H1 (cell line): ENCODE measurements at regions not wholly inside any gene's neighbourhood (a gene's known extent, or its start where the extent isn't known, plus 50 kb on each side); places are given as distances from the start of the nearest gene placed in this dataset.

Experiments used
- CTCF ChIA-PET: fragments of 300-600 bp; sonication (Branson Sonifier 250); formaldehyde crosslinking; loops from one replicate; lab custom pipeline; 2021; ENCODE audit not compliant: partially characterized antibody; lab: Charles Lee
- POLR2A ChIA-PET: fragments of 300-600 bp; sonication (Branson Sonifier 250); formaldehyde crosslinking; loops from one replicate; lab custom pipeline; 2021; ENCODE audit warnings: inconsistent platforms; ENCODE audit not compliant: partially characterized antibody; lab: Charles Lee
- DNase-seq, 2 experiments: peaks; one replicate each; pipeline versions ENCODE4 v3.0.0 to v3.0.0-alpha.2; 2010 to 2022; ENCODE audit warnings: low spot score in 2 of 2, low read depth in 1 of 2, mixed read lengths in 1 of 2
- FAIRE-seq: peaks from 2 replicates; lab custom pipeline; 2011; peaks lifted over from hg19 to GRCh38; lab: Jason Lieb, UNC
- H2AFZ ChIP-seq: 2 replicates; pipeline ENCODE4 v1.8.1; 2012; ENCODE audit warnings: low read length, inconsistent platforms
- H2AK5ac ChIP-seq: 2 replicates; pipeline ENCODE4 v1.6.1; 2013; ENCODE audit warnings: low read depth, low read length
- H2BK120ac ChIP-seq: replicated peaks from 2 replicates; pipeline ENCODE3; 2013; ENCODE audit warnings: low read depth, low read length, inconsistent platforms
- H2BK12ac ChIP-seq: 2 replicates; pipeline ENCODE4 v1.6.1; 2013; ENCODE audit warnings: low read depth, low read length
- H2BK15ac ChIP-seq: 2 replicates; pipeline ENCODE4 v1.6.1; 2013; ENCODE audit warnings: low read length
- H2BK20ac ChIP-seq: 2 replicates; pipeline ENCODE4 v1.6.1; 2013; ENCODE audit warnings: low read length
- H2BK5ac ChIP-seq: 2 replicates; pipeline ENCODE4 v1.6.1; 2013; ENCODE audit warnings: low read depth, low read length
- H3K14ac ChIP-seq: 2 replicates; pipeline ENCODE4 v1.6.1; 2013; ENCODE audit warnings: inconsistent platforms; ENCODE audit not compliant: insufficient read length
- H3K18ac ChIP-seq: 2 replicates; pipeline ENCODE4 v1.6.1; 2013; ENCODE audit warnings: low read length; ENCODE audit errors: extremely low read depth
- H3K23ac ChIP-seq: 2 replicates; pipeline ENCODE4 v1.6.1; 2013; ENCODE audit warnings: inconsistent platforms; ENCODE audit not compliant: insufficient read length
- H3K23me2 ChIP-seq: 2 replicates; pipeline ENCODE4 v1.6.1; 2013; ENCODE audit warnings: low read depth, low read length
- H3K27ac ChIP-seq: 2 replicates; pipeline ENCODE4 v1.6.1; 2011; ENCODE audit warnings: low read depth, low read length, inconsistent platforms
- H3K27me3 ChIP-seq, 4 experiments: replicated peaks in 1 of 4; 1 replicate in 1 of 4; 2 replicates in 3 of 4; pipeline versions ENCODE4 v1.6.1 to v1.8.1; 2011 to 2013; ENCODE audit warnings: low read length in 3 of 4, mild to moderate bottlenecking in 3 of 4, inconsistent platforms in 2 of 4, mixed read lengths in 2 of 4, moderate library complexity in 1 of 4; ENCODE audit not compliant: control insufficient read depth in 3 of 4, insufficient read depth in 3 of 4; ENCODE audit errors: extremely low read depth in 1 of 4
- H3K36me3 ChIP-seq, 4 experiments: 2 replicates each; pipeline versions ENCODE4 v1.6.1 to v1.8.1; 2011 to 2013; ENCODE audit warnings: mild to moderate bottlenecking in 4 of 4, low read length in 3 of 4, moderate library complexity in 2 of 4, control low read depth in 1 of 4, inconsistent platforms in 1 of 4; ENCODE audit not compliant: insufficient read depth in 4 of 4, control insufficient read depth in 2 of 4
- H3K4ac ChIP-seq: replicated peaks from 2 replicates; pipeline ENCODE3; 2013; ENCODE audit warnings: low read length, low read depth, mixed read lengths, inconsistent platforms; ENCODE audit not compliant: insufficient read length
- H3K4me1 ChIP-seq, 4 experiments: replicated peaks in 1 of 4; 1 replicate in 1 of 4; 2 replicates in 3 of 4; pipeline versions ENCODE4 v1.6.1 to v1.8.1; 2011 to 2013; ENCODE audit warnings: low read length in 3 of 4, inconsistent platforms in 2 of 4, mixed read lengths in 1 of 4; ENCODE audit not compliant: insufficient read depth in 4 of 4, control insufficient read depth in 3 of 4
- H3K4me2 ChIP-seq, 2 experiments: 2 replicates each; pipeline versions ENCODE4 v1.6.1 to v1.8.1; 2011 to 2013; ENCODE audit warnings: low read depth in 2 of 2, low read length in 2 of 2, control low read depth in 1 of 2, inconsistent platforms in 1 of 2, mild to moderate bottlenecking in 1 of 2; ENCODE audit not compliant: insufficient read depth in 1 of 2
- H3K4me3 ChIP-seq, 4 experiments: fragments of 200-600, 300-600 bp in 1 of 4; sonication (generic), shearing (Covaris generic), sonication (Bioruptor Twin) in 1 of 4; 2 replicates each; pipeline versions ENCODE4 v1.5.1 to v1.8.1; 2011 to 2016; ENCODE audit warnings: low read length in 4 of 4, low read depth in 3 of 4, control low read depth in 2 of 4, inconsistent platforms in 2 of 4, mild to moderate bottlenecking in 2 of 4, mixed read lengths in 1 of 4, moderate library complexity in 1 of 4; ENCODE audit not compliant: insufficient read depth in 2 of 4; ENCODE audit errors: extremely low read depth in 1 of 4
- H3K56ac ChIP-seq: replicated peaks from 2 replicates; pipeline ENCODE3; 2013; ENCODE audit warnings: low read depth, mild to moderate bottlenecking, mixed read lengths, low read length, inconsistent platforms; ENCODE audit not compliant: insufficient read length
- H3K79me1 ChIP-seq: 2 replicates; pipeline ENCODE4 v1.6.1; 2013; ENCODE audit warnings: low read depth, low read length, control low read depth
- H3K79me2 ChIP-seq, 2 experiments: 2 replicates each; pipeline versions ENCODE4 v1.6.1 to v1.8.1; 2012 to 2013; ENCODE audit warnings: low read length in 2 of 2, mild to moderate bottlenecking in 2 of 2, inconsistent platforms in 1 of 2; ENCODE audit not compliant: insufficient read depth in 2 of 2, control insufficient read depth in 1 of 2
- H3K9ac ChIP-seq, 4 experiments: replicated peaks in 1 of 4; 1 replicate in 1 of 4; 2 replicates in 3 of 4; pipeline versions ENCODE4 v1.6.1 to v1.8.1; 2011 to 2013; ENCODE audit warnings: low read depth in 3 of 4, low read length in 3 of 4, control low read depth in 2 of 4, mild to moderate bottlenecking in 2 of 4, moderate library complexity in 2 of 4, inconsistent platforms in 1 of 4; ENCODE audit errors: extremely low read depth in 1 of 4
- H3K9me3 ChIP-seq, 2 experiments: 2 replicates each; pipeline versions ENCODE4 v1.6.1 to v1.8.1; 2012 to 2013; ENCODE audit warnings: mild to moderate bottlenecking in 2 of 2, moderate library complexity in 2 of 2, control low read depth in 1 of 2, inconsistent platforms in 1 of 2, low read depth in 1 of 2, low read length in 1 of 2, mixed read lengths in 1 of 2; ENCODE audit not compliant: insufficient read depth in 2 of 2
- H4K20me1 ChIP-seq, 2 experiments: replicated peaks in 1 of 2; 2 replicates each; pipeline versions ENCODE3 to v1.8.1; 2011 to 2013; ENCODE audit warnings: inconsistent platforms in 2 of 2, low read length in 2 of 2, mild to moderate bottlenecking in 1 of 2; ENCODE audit not compliant: insufficient read depth in 2 of 2, control insufficient read depth in 1 of 2
- H4K5ac ChIP-seq: 2 replicates; pipeline ENCODE4 v1.6.1; 2013; ENCODE audit warnings: low read length, low read depth, mixed read lengths, inconsistent platforms; ENCODE audit not compliant: insufficient read length
- H4K8ac ChIP-seq: 2 replicates; pipeline ENCODE4 v1.8.0; 2013; ENCODE audit warnings: mild to moderate bottlenecking, moderate library complexity, low read length, inconsistent platforms; ENCODE audit not compliant: insufficient read depth; ENCODE audit errors: extremely low read depth
- H4K91ac ChIP-seq: replicated peaks from 2 replicates; pipeline ENCODE3; 2013; ENCODE audit warnings: low read length, mixed read lengths, inconsistent platforms; ENCODE audit not compliant: insufficient read length
- BCL11A ChIP-seq, 2 experiments: IDR thresholded peaks; one replicate each; pipeline ENCODE4 v1.6.1; 2011; ENCODE audit warnings: low read depth in 2 of 2, low read length in 2 of 2, mild to moderate bottlenecking in 2 of 2
- CREB1 ChIP-seq: IDR thresholded peaks from 2 replicates; pipeline ENCODE4 v1.6.1; 2012; ENCODE audit warnings: inconsistent platforms
- GTF2F1 ChIP-seq: IDR thresholded peaks from 2 replicates; pipeline ENCODE4 v1.6.1; 2012; ENCODE audit warnings: low read depth, low read length, improper control_type of control experiment, borderline replicate concordance
- MAFK ChIP-seq: IDR thresholded peaks from 2 replicates; pipeline ENCODE4 v1.6.1; 2012; ENCODE audit warnings: low read depth, mild to moderate bottlenecking, improper control_type of control experiment, low read length
- RFX5 ChIP-seq: IDR thresholded peaks from 2 replicates; pipeline ENCODE4 v1.6.1; 2011; ENCODE audit warnings: low read depth, low read length, improper control_type of control experiment, borderline replicate concordance
- RNF2 ChIP-seq: fragments of 200-900, 300-1000 bp; sonication (generic); IDR thresholded peaks from 2 replicates; pipeline ENCODE4 v1.7.1; 2016; ENCODE audit warnings: borderline replicate concordance, low read depth, mild to moderate bottlenecking, antibody characterized with exemption, low read length; ENCODE audit not compliant: poor library complexity, severe bottlenecking; ENCODE audit errors: missing control alignments
- SP2 ChIP-seq: IDR thresholded peaks from 2 replicates; pipeline ENCODE4 v1.6.1; 2012; ENCODE audit warnings: mild to moderate bottlenecking, low read length, inconsistent platforms
- TBP ChIP-seq: IDR thresholded peaks from 2 replicates; pipeline ENCODE4 v1.6.1; 2011; ENCODE audit warnings: low read depth, low read length, improper control_type of control experiment
- TF ChIP-seq, protein P1 (sequence below), 3 experiments: IDR thresholded peaks; 1 replicate in 2 of 3; 2 replicates in 1 of 3; pipeline versions ENCODE4 v1.5.1 to v1.6.1; 2011; ENCODE audit warnings: low read length in 3 of 3, mild to moderate bottlenecking in 3 of 3, inconsistent platforms in 2 of 3, low read depth in 1 of 3, moderate library complexity in 1 of 3; ENCODE audit not compliant: insufficient read depth in 1 of 3; ENCODE audit errors: control extremely low read depth in 1 of 3

GRCh38 chr15:96554541-96554940 is 224.0 kb downstream of the NR2F2 start:
- Histone ChIP-seq H2AFZ (no peak overlapping the region), H3K4me1 (no peaks in the 10 kb centered on the region), H3K23ac (no peak overlapping the region), H2BK5ac (no peak overlapping the region), H2BK15ac (no peak overlapping the region), H2BK20ac (no peak overlapping the region), H3K9me3 (no peaks in the 10 kb centered on the region), H4K91ac (no peak overlapping the region), H3K23me2 (no peaks in the 10 kb centered on the region; the same call in 1 of the 2 replicates), H4K20me1 (no peaks in the 10 kb centered on the region), H3K27ac (no peak overlapping the region), H4K5ac (no peak overlapping the region), H4K8ac (no peak overlapping the region), H3K4me2 (no peak overlapping the region), H3K27me3 (no peaks in the 10 kb centered on the region), H3K18ac (no peak overlapping the region), H3K4ac (no peak overlapping the region), H3K36me3 (no peaks in the 10 kb centered on the region), H3K14ac (no peak overlapping the region), H2BK120ac (no peak overlapping the region), H3K4me3 (no peak overlapping the region), H3K79me2 (no peaks in the 10 kb centered on the region), H2AK5ac (no peak overlapping the region), H3K56ac (no peak overlapping the region), H3K79me1 (no peaks in the 10 kb centered on the region), H3K9ac (no peak overlapping the region), H2BK12ac (no peak overlapping the region)
- ChIA-PET CTCF (interaction anchor here (0.5 kb wide), 1 partner anchor 13 kb away, joined by 3 read pairs; no protein-coding TSS in a partner anchor), POLR2A (no interaction called here)
- DNase-seq = no peak
- no peak for TF ChIP-seq GTF2F1
- TF ChIP-seq RNF2 = no peak
- TF ChIP-seq TBP = no peak
- TF ChIP-seq RFX5 = no peak
- no peak for TF ChIP-seq CREB1
- TF ChIP-seq SP2 = no peak
- TF ChIP-seq BCL11A (IDR thresholded peaks at IDR 0.05; ENCODE audit: low read depth in 2 of 2, low read length in 2 of 2) = no peak
- TF ChIP-seq, protein P1, sequence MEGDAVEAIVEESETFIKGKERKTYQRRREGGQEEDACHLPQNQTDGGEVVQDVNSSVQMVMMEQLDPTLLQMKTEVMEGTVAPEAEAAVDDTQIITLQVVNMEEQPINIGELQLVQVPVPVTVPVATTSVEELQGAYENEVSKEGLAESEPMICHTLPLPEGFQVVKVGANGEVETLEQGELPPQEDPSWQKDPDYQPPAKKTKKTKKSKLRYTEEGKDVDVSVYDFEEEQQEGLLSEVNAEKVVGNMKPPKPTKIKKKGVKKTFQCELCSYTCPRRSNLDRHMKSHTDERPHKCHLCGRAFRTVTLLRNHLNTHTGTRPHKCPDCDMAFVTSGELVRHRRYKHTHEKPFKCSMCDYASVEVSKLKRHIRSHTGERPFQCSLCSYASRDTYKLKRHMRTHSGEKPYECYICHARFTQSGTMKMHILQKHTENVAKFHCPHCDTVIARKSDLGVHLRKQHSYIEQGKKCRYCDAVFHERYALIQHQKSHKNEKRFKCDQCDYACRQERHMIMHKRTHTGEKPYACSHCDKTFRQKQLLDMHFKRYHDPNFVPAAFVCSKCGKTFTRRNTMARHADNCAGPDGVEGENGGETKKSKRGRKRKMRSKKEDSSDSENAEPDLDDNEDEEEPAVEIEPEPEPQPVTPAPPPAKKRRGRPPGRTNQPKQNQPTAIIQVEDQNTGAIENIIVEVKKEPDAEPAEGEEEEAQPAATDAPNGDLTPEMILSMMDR (IDR thresholded peaks at IDR 0.05; ENCODE audit: control extremely low read depth in 1 of 3, insufficient read depth in 1 of 3, low read depth in 1 of 3, low read length in 3 of 3) = no peak
- no peak for TF ChIP-seq MAFK
- no peak for FAIRE-seq
